ENCODE measurements at regions not wholly inside any gene's neighbourhood (a gene's known extent, or its start where the extent isn't known, plus 50 kb on each side); places are given as distances from the start of the nearest gene placed in this dataset.

GRCh38 chr12:89216211-89216952, 135.9 kb downstream of the DUSP6 start:
- TF ChIP-seq EZH2 (optimal IDR thresholded peaks at IDR 0.05; ENCODE audit: low read depth, low read length) (no peak), CTCF (IDR thresholded peaks at IDR 0.05; ENCODE audit: low read length) (no peak)

All from MM.1S (cell line).